Panc1 (cell line): ENCODE measurements at regions not wholly inside any gene's neighbourhood (a gene's known extent, or its start where the extent isn't known, plus 50 kb on each side); places are given as distances from the start of the nearest gene placed in this dataset.

ENCODE experiments used
- CTCF ChIP-seq: fragments of 450-650 bp; IDR thresholded peaks from 2 replicates; pipeline ENCODE4 v1.5.1; 2017; ENCODE audit warnings: mild to moderate bottlenecking
- POLR2AphosphoS5 ChIP-seq: IDR thresholded peaks from 2 replicates; pipeline ENCODE4 v1.6.1; 2012; ENCODE audit warnings: mild to moderate bottlenecking, low read depth, low read length, moderate library complexity
- SIN3A ChIP-seq: IDR thresholded peaks from 2 replicates; pipeline ENCODE4 v1.6.1; 2012; ENCODE audit warnings: low read depth, mild to moderate bottlenecking, low read length, moderate library complexity, borderline replicate concordance; ENCODE audit not compliant: insufficient read depth
- TCF7L2 ChIP-seq: IDR thresholded peaks from 2 replicates; pipeline ENCODE4 v1.6.1; 2011; ENCODE audit warnings: mild to moderate bottlenecking, low read depth, low read length, inconsistent platforms

GRCh38 chr3:177362626-177363025, 165.3 kb upstream of the TBL1XR1 start:
- TF ChIP-seq CTCF: no peak
- TF ChIP-seq SIN3A: no peak
- TF ChIP-seq POLR2AphosphoS5: no peak
- no peak for TF ChIP-seq TCF7L2
